ENCODE measurements at regions not wholly inside any gene's neighbourhood (a gene's known extent, or its start where the extent isn't known, plus 50 kb on each side); places are given as distances from the start of the nearest gene placed in this dataset.

DNA sequence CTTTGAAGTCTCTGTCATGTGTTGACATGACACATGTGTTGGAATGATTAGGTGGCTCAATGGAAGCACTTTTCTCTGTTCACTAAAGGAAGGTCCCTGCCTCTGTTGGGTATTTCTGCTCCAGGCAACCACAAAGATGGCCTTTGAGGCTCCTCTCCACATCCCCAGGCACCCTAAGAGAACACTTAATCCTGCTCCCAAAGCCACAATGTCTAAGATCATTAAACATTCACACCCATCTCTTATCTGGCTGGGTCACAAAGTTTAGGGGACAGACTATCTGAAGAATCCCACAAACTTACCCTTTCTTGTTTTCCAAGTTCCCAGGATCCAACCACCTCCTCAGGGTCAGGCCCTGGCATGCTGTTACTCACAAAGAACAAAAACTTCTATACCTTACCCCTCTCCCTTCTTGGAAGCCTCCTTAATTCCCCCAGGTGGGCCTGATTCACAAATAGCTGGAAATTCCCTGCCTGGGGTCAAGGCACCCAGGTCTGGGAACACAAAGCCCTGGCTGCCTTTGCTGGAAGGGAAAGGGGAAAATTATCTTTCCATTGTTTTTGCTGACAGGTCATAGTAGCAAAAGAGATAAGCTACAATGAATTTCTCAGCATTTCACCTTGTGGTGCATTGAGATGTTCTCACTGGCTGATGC lies 333.7 kb downstream of the PCNX1 start:
- TF ChIP-seq GABPA (IDR thresholded peaks at IDR 0.05 in 1 of 2, conservative IDR thresholded peaks at IDR 0.05 in 1 of 2) (no peak), NR2F2 (IDR thresholded peaks at IDR 0.05) (no peak), JUND (IDR thresholded peaks at IDR 0.05) (no peak), SP1 (IDR thresholded peaks at IDR 0.05) (no peak), RXRA (IDR thresholded peaks at IDR 0.05) (no peak), HNF4G (IDR thresholded peaks at IDR 0.05) (no peak), EGR1 (IDR thresholded peaks at IDR 0.05; ENCODE audit: low read depth in 2 of 2) (no peak), TAF1 (conservative IDR thresholded peaks at IDR 0.05) (no peak), YY1 (IDR thresholded peaks at IDR 0.05) (no peak), HNF4A (conservative IDR thresholded peaks at IDR 0.05) (no peak), FOXA2 (IDR thresholded peaks at IDR 0.05) (no peak)
- TF ChIP-seq, protein P1, sequence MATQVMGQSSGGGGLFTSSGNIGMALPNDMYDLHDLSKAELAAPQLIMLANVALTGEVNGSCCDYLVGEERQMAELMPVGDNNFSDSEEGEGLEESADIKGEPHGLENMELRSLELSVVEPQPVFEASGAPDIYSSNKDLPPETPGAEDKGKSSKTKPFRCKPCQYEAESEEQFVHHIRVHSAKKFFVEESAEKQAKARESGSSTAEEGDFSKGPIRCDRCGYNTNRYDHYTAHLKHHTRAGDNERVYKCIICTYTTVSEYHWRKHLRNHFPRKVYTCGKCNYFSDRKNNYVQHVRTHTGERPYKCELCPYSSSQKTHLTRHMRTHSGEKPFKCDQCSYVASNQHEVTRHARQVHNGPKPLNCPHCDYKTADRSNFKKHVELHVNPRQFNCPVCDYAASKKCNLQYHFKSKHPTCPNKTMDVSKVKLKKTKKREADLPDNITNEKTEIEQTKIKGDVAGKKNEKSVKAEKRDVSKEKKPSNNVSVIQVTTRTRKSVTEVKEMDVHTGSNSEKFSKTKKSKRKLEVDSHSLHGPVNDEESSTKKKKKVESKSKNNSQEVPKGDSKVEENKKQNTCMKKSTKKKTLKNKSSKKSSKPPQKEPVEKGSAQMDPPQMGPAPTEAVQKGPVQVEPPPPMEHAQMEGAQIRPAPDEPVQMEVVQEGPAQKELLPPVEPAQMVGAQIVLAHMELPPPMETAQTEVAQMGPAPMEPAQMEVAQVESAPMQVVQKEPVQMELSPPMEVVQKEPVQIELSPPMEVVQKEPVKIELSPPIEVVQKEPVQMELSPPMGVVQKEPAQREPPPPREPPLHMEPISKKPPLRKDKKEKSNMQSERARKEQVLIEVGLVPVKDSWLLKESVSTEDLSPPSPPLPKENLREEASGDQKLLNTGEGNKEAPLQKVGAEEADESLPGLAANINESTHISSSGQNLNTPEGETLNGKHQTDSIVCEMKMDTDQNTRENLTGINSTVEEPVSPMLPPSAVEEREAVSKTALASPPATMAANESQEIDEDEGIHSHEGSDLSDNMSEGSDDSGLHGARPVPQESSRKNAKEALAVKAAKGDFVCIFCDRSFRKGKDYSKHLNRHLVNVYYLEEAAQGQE (IDR thresholded peaks at IDR 0.05): no peak
- TF ChIP-seq, protein P2, sequence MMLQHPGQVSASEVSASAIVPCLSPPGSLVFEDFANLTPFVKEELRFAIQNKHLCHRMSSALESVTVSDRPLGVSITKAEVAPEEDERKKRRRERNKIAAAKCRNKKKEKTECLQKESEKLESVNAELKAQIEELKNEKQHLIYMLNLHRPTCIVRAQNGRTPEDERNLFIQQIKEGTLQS (IDR thresholded peaks at IDR 0.05): no peak
- TF ChIP-seq, protein P3, sequence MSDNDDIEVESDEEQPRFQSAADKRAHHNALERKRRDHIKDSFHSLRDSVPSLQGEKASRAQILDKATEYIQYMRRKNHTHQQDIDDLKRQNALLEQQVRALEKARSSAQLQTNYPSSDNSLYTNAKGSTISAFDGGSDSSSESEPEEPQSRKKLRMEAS (IDR thresholded peaks at IDR 0.05): no peak
- TF ChIP-seq, protein P4, sequence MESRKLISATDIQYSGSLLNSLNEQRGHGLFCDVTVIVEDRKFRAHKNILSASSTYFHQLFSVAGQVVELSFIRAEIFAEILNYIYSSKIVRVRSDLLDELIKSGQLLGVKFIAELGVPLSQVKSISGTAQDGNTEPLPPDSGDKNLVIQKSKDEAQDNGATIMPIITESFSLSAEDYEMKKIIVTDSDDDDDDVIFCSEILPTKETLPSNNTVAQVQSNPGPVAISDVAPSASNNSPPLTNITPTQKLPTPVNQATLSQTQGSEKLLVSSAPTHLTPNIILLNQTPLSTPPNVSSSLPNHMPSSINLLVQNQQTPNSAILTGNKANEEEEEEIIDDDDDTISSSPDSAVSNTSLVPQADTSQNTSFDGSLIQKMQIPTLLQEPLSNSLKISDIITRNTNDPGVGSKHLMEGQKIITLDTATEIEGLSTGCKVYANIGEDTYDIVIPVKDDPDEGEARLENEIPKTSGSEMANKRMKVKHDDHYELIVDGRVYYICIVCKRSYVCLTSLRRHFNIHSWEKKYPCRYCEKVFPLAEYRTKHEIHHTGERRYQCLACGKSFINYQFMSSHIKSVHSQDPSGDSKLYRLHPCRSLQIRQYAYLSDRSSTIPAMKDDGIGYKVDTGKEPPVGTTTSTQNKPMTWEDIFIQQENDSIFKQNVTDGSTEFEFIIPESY (IDR thresholded peaks at IDR 0.05): no peak
- H3K4me3 ChIP-seq (ENCODE audit: low read depth in 1 of 3, low read length in 3 of 3): no peak overlapping the region
- H3K27ac ChIP-seq (ENCODE audit: low read depth in 1 of 2, low read length in 2 of 2): no peak overlapping the region
- no peaks in the 10 kb centered on the region for H3K36me3 ChIP-seq (ENCODE audit: control insufficient read depth in 4 of 4, insufficient read depth in 3 of 4, low read depth in 1 of 4, low read length in 3 of 4)
- H3K4me1 ChIP-seq (ENCODE audit: control insufficient read depth in 4 of 4, insufficient read depth in 4 of 4, low read length in 3 of 4): no peaks in the 10 kb centered on the region
- no peak overlapping the region for H3K9ac ChIP-seq (ENCODE audit: low read depth in 1 of 2, low read length in 2 of 2)
- H3K9me3 ChIP-seq (ENCODE audit: control insufficient read depth in 4 of 4, low read length in 3 of 4): no peaks in the 10 kb centered on the region
- no peak for DNase-seq (ENCODE audit: low spot score)
- no peaks in the 10 kb centered on the region for H3K27me3 ChIP-seq (ENCODE audit: control insufficient read depth in 4 of 4, insufficient read depth in 4 of 4, low read length in 3 of 4)

DNA sequence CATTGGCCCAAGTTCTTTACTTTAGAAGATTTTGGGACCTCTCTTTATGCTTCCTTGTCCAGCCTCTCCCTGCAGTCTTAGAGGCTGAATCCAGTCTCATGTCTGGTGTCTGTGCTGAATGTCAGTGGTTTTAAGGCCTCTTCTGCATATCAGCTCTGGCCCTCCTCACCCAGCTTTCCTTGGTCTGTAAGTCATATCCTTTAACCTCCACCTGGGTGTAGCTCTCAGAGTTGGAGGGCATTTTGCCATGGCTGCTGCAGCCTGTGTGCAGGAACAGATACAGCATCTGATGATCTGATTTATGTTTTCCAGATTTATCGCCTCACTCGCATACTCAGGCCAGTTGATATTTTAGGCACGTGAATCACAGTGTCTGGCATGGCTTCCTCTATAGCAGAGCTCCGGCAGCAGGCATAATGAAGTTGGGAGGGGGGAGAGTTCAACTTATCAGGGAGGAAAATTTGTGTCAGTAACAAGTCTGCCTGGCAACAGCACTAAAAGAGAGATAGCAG lies 335.0 kb downstream of the PCNX1 start:
- no peaks in the 10 kb centered on the region for H3K4me1 ChIP-seq (ENCODE audit: control insufficient read depth in 4 of 4, insufficient read depth in 4 of 4, low read length in 3 of 4)
- WGBS: 64% methylated on average over 4 of the region's 4 CpGs
- no peaks in the 10 kb centered on the region for H3K27me3 ChIP-seq (ENCODE audit: control insufficient read depth in 4 of 4, insufficient read depth in 4 of 4, low read length in 3 of 4)
- H3K9ac ChIP-seq (ENCODE audit: low read depth in 1 of 2, low read length in 2 of 2): no peak overlapping the region
- DNase-seq (ENCODE audit: low spot score): no peak
- H3K36me3 ChIP-seq (ENCODE audit: control insufficient read depth in 4 of 4, insufficient read depth in 3 of 4, low read depth in 1 of 4, low read length in 3 of 4): no peaks in the 10 kb centered on the region
- H3K27ac ChIP-seq (ENCODE audit: low read depth in 1 of 2, low read length in 2 of 2): no peak overlapping the region
- TF ChIP-seq, protein P5, sequence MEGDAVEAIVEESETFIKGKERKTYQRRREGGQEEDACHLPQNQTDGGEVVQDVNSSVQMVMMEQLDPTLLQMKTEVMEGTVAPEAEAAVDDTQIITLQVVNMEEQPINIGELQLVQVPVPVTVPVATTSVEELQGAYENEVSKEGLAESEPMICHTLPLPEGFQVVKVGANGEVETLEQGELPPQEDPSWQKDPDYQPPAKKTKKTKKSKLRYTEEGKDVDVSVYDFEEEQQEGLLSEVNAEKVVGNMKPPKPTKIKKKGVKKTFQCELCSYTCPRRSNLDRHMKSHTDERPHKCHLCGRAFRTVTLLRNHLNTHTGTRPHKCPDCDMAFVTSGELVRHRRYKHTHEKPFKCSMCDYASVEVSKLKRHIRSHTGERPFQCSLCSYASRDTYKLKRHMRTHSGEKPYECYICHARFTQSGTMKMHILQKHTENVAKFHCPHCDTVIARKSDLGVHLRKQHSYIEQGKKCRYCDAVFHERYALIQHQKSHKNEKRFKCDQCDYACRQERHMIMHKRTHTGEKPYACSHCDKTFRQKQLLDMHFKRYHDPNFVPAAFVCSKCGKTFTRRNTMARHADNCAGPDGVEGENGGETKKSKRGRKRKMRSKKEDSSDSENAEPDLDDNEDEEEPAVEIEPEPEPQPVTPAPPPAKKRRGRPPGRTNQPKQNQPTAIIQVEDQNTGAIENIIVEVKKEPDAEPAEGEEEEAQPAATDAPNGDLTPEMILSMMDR (IDR thresholded peaks at IDR 0.05; ENCODE audit: low read depth, low read length, missing input control): no peak
- TF ChIP-seq YY1 (IDR thresholded peaks at IDR 0.05) (no peak), FOXA2 (IDR thresholded peaks at IDR 0.05) (no peak), TAF1 (conservative IDR thresholded peaks at IDR 0.05) (no peak), EGR1 (IDR thresholded peaks at IDR 0.05; ENCODE audit: low read depth in 2 of 2) (no peak), JUND (IDR thresholded peaks at IDR 0.05) (no peak)
- TF ChIP-seq, protein P3 (IDR thresholded peaks at IDR 0.05): no peak
- TF ChIP-seq, protein P1 (IDR thresholded peaks at IDR 0.05): no peak
- H3K9me3 ChIP-seq (ENCODE audit: control insufficient read depth in 4 of 4, low read length in 3 of 4): no peaks in the 10 kb centered on the region
- no peak overlapping the region for H3K4me3 ChIP-seq (ENCODE audit: low read depth in 1 of 3, low read length in 3 of 3)
